Upper lobe of right lung (tissue), 1 donor: ENCODE measurements at regions not wholly inside any gene's neighbourhood (a gene's known extent, or its start where the extent isn't known, plus 50 kb on each side); places are given as distances from the start of the nearest gene placed in this dataset.

ENCODE experiments used
- ATAC-seq: fragments of 200-7000 bp; cut with Tn5 transposase; one replicate; pipeline ENCODE4 v1.9.1; 2020; ENCODE audit warnings: mild to moderate bottlenecking, moderate library complexity
- DNase-seq: peaks from one replicate; pipeline ENCODE4 v3.0.0-alpha.2; 2020
- H3K27ac ChIP-seq: fragments of 200-600 bp; one replicate; pipeline ENCODE4 v1.8.0; 2022
- H3K27me3 ChIP-seq: fragments of 200-600 bp; one replicate; pipeline ENCODE4 v1.8.0; 2022; ENCODE audit warnings: mild to moderate bottlenecking
- H3K36me3 ChIP-seq: fragments of 200-600 bp; one replicate; pipeline ENCODE4 v1.8.0; 2022
- H3K4me1 ChIP-seq: fragments of 200-600 bp; one replicate; pipeline ENCODE4 v1.8.0; 2022
- H3K4me3 ChIP-seq: fragments of 200-600 bp; one replicate; pipeline ENCODE4 v1.8.0; 2022; ENCODE audit warnings: mild to moderate bottlenecking
- H3K9me3 ChIP-seq: fragments of 200-600 bp; one replicate; pipeline ENCODE4 v1.8.0; 2022
- CTCF ChIP-seq: fragments of 200-600 bp; IDR thresholded peaks from one replicate; pipeline ENCODE4 v1.8.0; 2022; ENCODE audit warnings: antibody characterized with exemption
- intact Hi-C: fragments of 100-400 bp; cut with DNase I; formaldehyde crosslinking; loops from one replicate; pipeline ENCODE4 v1.11.0; 2022
- donor health status: DM: no; HTN: yes; CAD: no; lungs with severe emphysema.

- Histone ChIP-seq H3K27me3 (peaks cover 14% of the 10 kb centered on the region), H3K27ac (no peak overlapping the region), H3K4me3 (no peak overlapping the region), H3K4me1 (no peaks in the 10 kb centered on the region), H3K36me3 (no peaks in the 10 kb centered on the region), H3K9me3 (peaks cover 7% of the 10 kb centered on the region)
- TF ChIP-seq CTCF = no peak
- ATAC-seq = peak; percentile 1
- DNase-seq = peak; percentile 74
- intact Hi-C loops = no loop called here
Measured at GRCh38 chr15:20349774-20350498, 191.7 kb downstream of the GOLGA6L6 start.

DNA sequence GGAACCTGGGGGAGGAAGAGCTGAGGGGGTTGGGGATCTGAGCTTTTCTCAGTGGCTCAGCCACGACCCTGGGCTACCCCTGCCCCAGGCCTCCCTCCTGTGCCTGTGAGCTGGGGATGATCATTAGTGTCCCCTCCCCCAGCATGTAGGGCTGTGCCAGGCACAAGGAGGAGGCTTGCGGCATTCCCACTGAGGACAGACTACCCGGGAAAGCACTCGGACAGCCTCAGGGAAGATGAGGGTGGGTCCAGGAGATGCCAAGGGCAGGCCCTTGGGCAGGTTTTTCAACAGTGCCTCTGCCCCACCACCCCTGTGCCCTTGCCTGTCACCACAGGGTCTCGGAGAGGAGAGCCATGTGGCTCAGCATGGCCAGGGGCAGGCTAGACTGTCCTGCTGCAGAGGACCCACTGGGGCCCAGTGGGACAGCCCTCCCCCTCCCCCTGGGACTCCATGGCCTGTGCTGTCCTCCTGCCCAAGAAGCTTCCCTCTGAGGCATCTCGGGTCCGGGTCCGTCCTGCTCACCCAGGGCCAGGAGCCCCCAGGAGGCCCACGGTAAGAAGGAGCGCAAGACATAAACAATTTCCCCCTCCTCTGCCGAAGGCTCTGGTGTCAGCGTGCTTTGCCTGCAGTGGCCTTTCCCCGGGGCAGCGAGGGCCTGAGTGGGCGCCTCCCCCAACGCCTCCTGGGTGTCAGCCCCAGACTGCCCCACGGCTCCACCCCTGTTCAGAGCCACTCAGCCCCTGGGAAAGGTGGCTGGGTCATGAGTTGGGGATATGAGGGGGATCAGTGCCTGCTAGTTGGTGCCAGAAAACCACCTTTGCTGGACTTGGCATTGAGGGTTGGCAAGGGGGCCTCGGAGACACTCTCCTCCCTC lies 192.5 kb downstream of the GOLGA6L6 start:
- intact Hi-C loops = no loop called here
- Histone ChIP-seq H3K27me3 (peaks cover 9% of the 10 kb centered on the region), H3K27ac (no peak overlapping the region), H3K9me3 (peaks cover 7% of the 10 kb centered on the region), H3K36me3 (no peaks in the 10 kb centered on the region), H3K4me1 (no peaks in the 10 kb centered on the region), H3K4me3 (no peak overlapping the region)
- DNase-seq (peak; percentile 78), ATAC-seq (peak; percentile 4)
- TF ChIP-seq CTCF = no peak

- intact Hi-C loops = no loop called here
- H3K27ac ChIP-seq = no peak overlapping the region
- no peak for TF ChIP-seq CTCF
- no peak overlapping the region for H3K4me3 ChIP-seq
- no peaks in the 10 kb centered on the region for H3K4me1 ChIP-seq
- ATAC-seq = no peak
- H3K36me3 ChIP-seq = no peaks in the 10 kb centered on the region
- peaks cover 7% of the 10 kb centered on the region for H3K9me3 ChIP-seq
- H3K27me3 ChIP-seq = peaks cover 9% of the 10 kb centered on the region
- no peak for DNase-seq
Measured at GRCh38 chr15:20348291-20348899, 193.2 kb downstream of the GOLGA6L6 start.

DNA sequence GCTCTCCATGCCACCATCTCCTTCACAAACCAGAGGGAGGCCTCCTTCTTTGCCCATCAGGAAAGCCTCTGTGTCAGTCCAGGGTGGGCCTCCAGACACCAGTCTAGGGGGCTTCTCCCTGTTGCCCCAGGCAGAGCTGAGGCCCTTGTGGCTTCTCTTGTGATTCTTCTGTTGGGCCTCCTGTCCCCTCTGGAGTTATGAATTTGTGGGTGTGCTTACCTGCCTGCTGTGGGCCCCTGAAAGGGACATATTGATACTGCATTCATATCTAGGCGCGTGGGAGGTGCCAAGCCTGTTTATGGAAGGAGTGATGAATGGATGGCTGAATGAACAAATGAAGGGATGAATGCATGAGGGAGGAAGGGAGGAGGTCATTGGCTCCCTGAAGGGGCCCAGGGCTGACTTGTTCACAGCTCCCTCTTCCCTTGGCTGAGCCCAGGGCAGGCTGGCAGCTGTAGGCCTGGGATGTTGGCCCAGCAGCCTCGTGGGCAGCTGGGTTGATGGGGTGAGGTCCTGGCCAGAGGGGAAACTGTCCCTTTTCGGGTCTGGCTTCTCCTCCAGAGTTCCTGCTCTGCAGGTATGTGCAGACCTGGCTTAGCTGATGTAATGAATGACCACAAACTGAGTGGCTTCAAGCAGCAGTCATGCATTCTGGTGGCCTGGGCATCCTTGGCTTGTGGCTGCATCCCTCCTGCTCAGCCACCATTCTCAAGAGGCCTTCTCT lies 195.4 kb downstream of the GOLGA6L6 start:
- Histone ChIP-seq H3K4me3 (no peak overlapping the region), H3K4me1 (no peaks in the 10 kb centered on the region), H3K9me3 (peaks cover 7% of the 10 kb centered on the region), H3K27me3 (no peaks in the 10 kb centered on the region), H3K36me3 (no peaks in the 10 kb centered on the region), H3K27ac (no peak overlapping the region)
- TF ChIP-seq CTCF = no peak
- intact Hi-C loops = no loop called here
- ATAC-seq (no peak), DNase-seq (peak; percentile 70)

- Histone ChIP-seq H3K27ac (no peak overlapping the region), H3K4me3 (no peak overlapping the region), H3K27me3 (no peaks in the 10 kb centered on the region), H3K9me3 (peaks cover 7% of the 10 kb centered on the region), H3K4me1 (no peaks in the 10 kb centered on the region), H3K36me3 (no peaks in the 10 kb centered on the region)
- intact Hi-C loops = no loop called here
- TF ChIP-seq CTCF = no peak
- ATAC-seq (peak; percentile 1), DNase-seq (peak; percentile 71)
Measured at GRCh38 chr15:20345401-20345958, 196.1 kb downstream of the GOLGA6L6 start.
